GM21367 (cell line): ENCODE measurements at regions not wholly inside any gene's neighbourhood (a gene's known extent, or its start where the extent isn't known, plus 50 kb on each side); places are given as distances from the start of the nearest gene placed in this dataset.
A peak's percentile ranks its signal among the peaks of the same experiment; 100 is the strongest.
"Not testable (repeated sequence)": the region's sequence is repeated elsewhere in the genome, so short reads cannot be mapped to it uniquely, and the experiment has no call there.

Experiments
- ATAC-seq: cut with Tn5 transposase; IDR thresholded peaks from one replicate; pipeline ENCODE4 v1.9.1; 2021; ENCODE audit not compliant: unreplicated experiment

GRCh38 chr16:72729552-72729951 is 318.4 kb downstream of the ZFHX3 start:
- not testable (repeated sequence) for ATAC-seq

DNA sequence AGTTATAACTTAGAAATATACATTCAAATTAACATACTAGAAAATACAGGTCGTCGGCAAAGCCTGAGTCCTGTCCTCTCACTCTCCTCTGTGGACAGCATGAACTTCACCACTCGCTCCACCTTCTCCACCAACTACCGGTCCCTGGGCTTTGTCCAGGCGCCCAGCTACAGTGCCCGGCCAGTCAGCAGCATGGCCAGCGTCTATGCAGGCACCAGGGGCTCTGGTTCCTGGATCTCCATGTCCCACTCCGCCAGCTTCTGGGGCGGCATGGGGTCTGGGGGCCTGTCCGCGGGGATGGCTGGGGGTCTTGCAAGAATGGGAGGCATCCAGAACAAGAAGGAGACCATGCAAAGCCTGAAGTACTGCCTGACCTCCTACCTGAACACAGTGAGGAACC is 319.4 kb downstream of the ZFHX3 start:
- ATAC-seq = no peak

DNA sequence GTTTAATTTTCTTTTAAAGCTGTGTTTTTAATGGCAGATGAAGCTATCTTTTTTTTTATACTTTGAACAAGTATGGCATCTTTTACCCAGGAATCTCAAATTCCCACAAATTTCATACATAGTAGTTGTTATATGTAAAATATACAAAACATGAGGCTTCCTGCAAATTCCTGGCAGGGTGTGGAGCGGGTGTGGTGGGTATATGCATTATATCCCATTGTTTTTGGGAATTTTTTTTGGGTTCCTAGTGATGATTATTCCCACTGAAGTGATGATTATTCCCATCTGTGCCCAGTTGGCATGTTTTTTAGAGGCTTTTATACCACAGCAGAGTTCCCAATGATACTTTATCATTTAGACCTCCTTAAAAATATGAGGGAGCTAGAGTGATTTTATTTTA is 320.4 kb downstream of the ZFHX3 start:
- no peak for ATAC-seq

- ATAC-seq = no peak
Observed at GRCh38 chr16:72725643-72726042, 322.3 kb downstream of the ZFHX3 start.

DNA sequence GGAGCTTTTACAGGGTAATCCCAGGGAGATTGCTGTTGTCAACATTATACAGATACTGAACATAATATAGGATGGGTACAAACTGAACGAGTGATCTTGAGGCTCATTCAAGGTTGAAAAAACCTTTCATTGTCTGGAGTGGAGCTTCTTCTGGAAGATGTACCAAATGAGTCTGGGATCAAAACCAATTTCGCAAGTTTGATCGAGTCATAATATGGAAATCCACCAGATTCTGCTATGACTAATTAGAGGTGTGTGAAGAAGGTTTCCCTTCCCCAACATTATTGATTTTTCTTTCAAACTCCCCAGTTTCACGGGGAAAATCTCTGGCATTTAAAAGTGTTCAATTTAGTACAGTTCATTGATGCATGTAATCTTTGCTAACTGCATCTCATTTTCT is 324.1 kb downstream of the ZFHX3 start:
- ATAC-seq = no peak

GRCh38 chr16:72722552-72722951 is 325.4 kb downstream of the ZFHX3 start:
- ATAC-seq = no peak

DNA sequence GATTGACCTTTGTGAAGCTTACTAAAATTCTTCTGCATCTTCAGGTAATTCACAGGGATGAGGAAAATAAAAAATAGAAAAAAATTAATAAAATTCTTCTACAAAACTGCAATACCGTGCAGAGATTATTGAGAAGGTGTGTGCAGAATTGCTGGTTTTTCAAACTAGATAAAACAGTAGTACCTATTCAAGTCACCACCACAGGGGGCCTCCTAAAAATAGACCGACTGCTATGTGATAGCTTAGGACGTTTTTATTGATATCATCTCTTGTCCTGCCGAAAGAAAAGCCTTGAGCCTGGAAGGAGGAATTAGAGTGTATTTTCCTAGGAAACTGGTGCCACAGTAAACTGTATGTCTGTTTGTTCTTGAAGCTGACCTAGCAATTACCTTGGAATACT is 325.9 kb downstream of the ZFHX3 start:
- no peak for ATAC-seq

DNA sequence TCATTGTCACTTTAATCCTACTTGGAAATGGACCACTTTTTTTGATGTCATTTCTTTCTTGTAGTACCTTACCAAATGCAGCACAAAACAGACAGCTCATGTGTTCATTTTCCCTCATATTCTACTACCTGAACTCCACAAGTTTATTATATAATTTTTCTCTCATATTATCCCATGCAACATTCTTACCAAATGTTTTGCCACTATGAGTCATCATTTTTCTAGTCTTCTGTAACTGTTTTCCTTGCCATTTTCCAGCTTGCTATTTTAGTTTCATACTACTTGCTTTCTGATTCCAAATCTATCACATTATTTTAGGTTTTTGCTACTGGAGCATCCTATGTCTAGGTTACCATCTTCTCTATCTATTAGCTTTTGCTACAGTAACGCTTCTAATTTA is 332.7 kb downstream of the ZFHX3 start:
- no peak for ATAC-seq

DNA sequence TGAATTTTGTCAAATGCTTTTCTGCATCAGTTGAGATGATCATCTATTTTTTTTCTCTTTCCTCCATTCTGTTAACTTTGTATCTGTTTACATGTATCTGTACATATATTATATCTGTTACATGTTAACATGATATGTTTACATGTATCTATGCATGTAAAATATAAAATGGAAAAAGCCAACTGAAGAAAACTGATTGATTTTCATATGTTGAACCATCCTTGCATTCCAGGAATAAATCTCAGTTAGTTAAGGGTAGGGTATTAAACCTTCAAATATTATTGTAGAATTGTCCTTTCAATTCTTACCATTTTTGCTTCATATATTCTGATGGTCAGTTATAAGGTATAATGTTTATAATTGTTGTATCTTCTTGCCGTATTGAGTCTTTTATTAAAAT is 336.1 kb downstream of the ZFHX3 start:
- ATAC-seq = no peak

GRCh38 chr16:72705801-72706200 is 342.1 kb downstream of the ZFHX3 start:
- ATAC-seq = no peak

DNA sequence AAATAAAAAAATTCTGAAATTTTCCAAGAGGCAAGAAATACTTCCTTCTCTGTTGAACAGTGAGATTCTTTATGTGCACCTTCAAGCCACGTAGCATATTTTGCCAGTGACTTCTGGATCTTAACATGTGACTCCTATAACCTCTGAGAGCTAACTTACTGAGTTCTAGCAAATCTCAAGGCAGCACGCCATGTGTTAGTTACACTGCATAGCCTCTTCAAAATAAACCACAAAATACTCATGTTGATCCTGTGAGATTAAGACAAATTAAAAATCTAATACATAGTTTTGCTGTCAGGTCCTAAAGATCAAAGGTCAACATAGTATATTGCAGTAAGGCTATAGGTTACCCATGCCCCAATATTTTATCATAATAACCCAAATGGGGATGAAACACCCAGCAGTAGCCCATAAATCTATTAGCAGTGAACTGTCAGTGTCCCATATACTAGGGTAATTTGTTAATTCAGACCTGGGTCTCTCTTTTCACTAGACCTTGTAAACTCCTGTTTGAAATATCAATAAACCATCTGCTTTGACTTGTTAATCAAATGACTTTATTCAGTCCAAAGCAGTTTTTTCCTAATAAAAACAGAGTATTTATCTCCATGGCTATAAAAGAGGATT is 343.1 kb downstream of the ZFHX3 start:
- ATAC-seq = no peak

- no peak for ATAC-seq
Observed at GRCh38 chr16:72689851-72690250, 358.1 kb downstream of the ZFHX3 start.

GRCh38 chr16:72680732-72681131 is 367.2 kb downstream of the ZFHX3 start:
- no peak for ATAC-seq

DNA sequence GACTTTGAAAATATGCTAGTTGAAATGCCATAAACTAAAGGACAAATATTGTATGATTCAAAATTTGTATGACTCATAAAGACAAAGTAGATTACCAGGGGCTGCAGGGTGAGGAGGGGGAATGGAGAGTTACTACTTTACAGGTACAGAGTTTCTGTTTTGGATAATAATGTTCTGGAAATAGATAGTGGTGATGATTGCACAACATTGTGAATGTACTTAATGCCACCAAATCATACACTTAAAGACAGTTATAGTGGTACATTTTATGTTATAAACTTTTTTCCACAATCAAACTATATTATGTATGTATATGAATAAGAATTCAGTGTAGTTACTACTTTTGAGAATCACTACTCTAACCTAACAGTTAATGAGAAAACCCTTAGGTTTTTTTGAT is 368.1 kb downstream of the ZFHX3 start:
- ATAC-seq = no peak

GRCh38 chr16:72677662-72678447 is 370.1 kb downstream of the ZFHX3 start:
- no peak for ATAC-seq

- no peak for ATAC-seq
Observed at GRCh38 chr16:72673118-72673517, 374.8 kb downstream of the ZFHX3 start.

GRCh38 chr16:72666267-72666666 is 381.7 kb downstream of the ZFHX3 start:
- ATAC-seq = no peak

GRCh38 chr16:72665701-72666100 is 382.2 kb downstream of the ZFHX3 start:
- ATAC-seq = no peak

- ATAC-seq = peak; percentile 99
Observed at GRCh38 chr16:72664509-72665408, 383.2 kb downstream of the ZFHX3 start.

DNA sequence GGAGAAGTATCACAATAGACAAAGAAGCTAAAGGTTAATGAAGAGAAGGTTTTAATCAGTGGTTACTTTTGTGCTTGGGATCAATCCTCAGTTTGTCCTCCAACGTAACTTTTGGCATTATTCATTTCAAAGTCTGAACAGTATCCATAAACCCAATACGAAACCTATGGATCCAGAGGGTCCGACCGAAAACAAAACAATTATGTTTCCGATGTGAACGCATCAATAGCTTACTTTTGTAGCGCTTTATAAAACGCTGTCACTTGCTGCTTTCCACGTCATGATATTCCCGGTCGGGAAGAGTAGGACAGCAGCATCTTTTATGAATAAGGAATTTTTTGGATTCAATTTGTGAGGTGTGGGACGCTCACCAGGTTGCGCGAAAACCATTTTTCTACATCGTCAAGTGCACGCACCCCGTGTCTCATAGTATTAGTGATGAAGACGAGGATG is 383.8 kb downstream of the ZFHX3 start:
- ATAC-seq = no peak

- no peak for ATAC-seq
Observed at GRCh38 chr16:72658888-72659717, 388.8 kb downstream of the ZFHX3 start.
